HG03066 (cell line): ENCODE measurements at regions not wholly inside any gene's neighbourhood (a gene's known extent, or its start where the extent isn't known, plus 50 kb on each side); places are given as distances from the start of the nearest gene placed in this dataset.
"Not testable (repeated sequence)": the region's sequence is repeated elsewhere in the genome, so short reads cannot be mapped to it uniquely, and the experiment has no call there.

Source experiments
- ATAC-seq: cut with Tn5 transposase; IDR thresholded peaks from one replicate; pipeline ENCODE4 v1.9.1; 2021; ENCODE audit warnings: low read depth; ENCODE audit not compliant: unreplicated experiment

DNA sequence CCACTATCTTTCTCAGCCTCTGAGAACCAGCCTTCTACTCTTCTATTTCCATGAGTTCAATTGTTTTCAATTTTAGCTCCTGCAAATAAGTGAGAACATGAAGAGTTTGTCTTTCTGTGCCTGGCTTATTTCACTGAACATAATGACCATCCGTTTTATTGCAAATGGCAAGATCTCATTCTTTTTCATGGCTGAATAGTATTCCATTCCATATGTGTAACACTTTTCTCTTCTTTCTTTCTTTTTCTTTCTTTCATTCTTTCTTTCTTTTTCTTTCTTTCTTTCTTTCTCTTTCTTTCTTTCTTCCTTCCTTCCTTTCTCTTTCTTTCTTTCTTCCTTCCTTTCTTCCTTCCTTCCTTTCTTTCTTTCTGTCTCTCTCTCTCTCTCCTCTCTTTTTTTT, 228.7 kb downstream of the SHOX start:
- no peak for ATAC-seq

DNA sequence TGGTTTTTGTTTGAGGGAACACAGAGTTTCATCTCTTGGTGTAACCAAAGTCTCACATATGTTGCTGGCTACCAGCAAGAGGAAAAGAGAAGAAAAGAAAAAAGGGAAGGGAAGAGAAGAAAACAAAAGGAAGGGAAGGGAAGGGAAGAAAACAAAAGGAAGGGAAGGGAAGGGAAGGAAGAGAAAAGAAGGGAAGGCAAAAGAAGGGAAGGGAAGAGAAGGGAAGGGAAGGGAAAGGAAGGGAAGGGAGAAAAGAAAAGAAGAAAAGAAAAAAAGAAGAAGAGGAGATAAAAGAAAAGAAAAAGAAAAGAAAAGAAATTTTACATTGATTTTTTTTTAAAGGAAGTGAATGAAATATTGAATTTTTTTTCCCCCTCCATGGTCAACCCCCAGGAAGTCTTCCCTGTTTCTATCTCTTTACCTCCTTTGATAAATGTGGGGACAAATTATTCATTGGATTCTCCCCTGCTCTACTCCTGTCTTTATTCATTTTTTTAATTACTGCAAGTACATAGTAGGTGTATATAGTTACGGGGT, 228.0 kb downstream of the SHOX start:
- no peak for ATAC-seq

DNA sequence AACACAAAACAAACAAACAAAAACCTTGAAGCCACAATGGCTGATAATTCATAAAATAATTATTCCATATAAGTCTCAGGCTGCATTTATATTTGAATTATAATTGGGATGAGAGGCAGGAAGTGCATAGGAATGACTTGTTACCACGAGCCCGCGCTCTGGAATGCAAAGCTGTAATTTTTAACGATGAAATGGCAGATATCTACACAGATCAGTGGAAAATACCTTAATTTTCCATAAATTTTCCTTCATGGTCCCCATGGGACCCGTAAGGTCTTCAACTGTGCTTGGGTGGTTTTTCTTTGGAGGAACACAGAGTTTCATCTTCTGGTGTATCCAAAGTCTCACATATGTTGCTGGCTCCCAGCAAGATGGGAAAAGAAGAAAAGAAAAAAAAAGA, 226.8 kb downstream of the SHOX start:
- no peak for ATAC-seq

DNA sequence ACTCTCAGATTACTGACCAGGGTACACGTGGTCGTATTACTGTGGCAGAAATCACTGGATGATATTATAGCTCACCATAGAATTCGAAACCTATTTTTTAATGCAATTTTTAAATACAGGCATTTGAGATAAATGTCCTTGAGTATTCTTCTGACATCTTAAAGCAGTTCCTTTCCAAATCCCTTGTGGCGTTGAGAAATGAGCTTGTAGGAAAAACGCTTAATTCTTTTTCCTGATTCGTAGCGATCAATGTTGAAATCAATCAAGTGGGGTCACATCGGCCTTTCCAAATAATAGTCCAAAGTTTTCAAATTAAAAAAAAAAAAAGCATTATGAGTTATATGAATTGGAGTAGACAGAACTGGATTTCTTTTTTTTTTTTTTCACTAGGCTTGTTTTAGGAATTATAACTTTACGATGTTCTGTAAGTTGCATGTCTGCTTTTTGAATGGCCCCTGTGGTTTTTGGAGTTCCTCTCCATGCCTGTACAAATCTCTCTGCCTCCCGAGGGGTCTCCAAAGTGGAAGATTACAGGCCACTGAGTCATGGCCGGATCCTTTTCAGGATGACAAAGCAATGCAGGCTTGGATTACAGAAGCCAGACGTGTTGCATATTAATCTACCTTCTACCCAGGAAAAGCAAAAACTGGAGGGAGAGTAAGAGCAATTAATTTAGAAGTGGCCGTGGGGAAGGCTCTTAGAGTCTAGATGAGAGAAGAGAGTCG, 226.1 kb downstream of the SHOX start:
- no peak for ATAC-seq

DNA sequence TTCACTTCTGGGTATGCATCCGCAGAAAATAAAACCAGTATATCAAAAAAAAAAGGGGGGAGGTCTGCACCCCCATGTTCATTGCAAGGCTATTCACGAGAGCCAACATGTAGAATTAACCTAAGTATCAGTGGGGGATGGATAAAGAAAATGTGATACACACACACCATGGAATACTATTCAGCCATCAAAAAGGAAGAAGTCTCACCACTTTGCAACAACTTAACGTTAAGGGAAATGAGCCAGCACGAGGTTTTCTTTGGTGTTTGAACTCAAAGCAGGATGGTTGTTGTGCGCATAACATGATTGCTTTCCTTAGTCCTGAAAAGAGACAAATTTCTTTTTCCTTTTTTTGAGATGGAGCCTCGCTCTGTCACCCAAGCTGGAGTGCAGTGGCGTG, 222.7 kb downstream of the SHOX start:
- no peak for ATAC-seq

DNA sequence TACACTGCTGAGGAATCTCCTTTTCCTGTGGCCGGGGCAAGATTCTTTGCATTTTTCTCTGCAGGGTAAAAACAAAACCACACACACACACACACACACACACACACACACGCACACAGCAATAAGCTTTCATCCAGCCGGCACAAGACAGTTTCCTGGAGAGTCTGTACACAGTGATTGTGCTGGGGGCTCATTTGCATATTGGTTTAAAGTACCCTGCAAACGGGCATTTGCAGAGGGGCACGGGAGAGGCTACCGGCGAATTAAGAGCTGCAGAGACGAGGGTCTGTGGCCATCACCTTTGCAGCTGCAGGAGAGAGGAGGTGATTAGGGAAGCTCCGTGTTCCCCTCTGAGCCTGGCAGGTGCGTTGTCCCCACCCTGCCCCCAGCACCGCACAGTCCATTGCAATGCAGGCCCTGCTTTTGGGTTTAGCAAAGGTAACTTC, 219.9 kb downstream of the SHOX start:
- no peak for ATAC-seq

DNA sequence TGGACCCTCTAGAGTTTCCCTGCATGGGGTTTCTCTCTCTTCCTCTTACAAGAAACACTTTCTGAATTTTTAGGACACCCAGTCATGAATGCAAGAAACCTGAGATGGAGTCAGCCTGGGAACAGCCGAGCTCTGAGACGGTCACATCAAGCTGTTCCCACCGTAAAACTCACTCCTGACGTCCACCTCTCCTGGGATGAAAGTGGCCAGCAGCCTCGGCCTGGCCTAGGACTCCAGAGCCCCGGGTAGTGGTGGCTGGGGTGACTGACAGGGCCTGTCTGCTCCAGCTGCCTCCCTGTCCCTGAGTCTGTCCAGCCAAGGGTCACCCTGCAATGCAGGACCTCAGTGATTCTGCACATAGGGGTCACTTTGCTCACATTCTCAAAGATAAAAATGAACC, 217.8 kb downstream of the SHOX start:
- ATAC-seq: no peak

DNA sequence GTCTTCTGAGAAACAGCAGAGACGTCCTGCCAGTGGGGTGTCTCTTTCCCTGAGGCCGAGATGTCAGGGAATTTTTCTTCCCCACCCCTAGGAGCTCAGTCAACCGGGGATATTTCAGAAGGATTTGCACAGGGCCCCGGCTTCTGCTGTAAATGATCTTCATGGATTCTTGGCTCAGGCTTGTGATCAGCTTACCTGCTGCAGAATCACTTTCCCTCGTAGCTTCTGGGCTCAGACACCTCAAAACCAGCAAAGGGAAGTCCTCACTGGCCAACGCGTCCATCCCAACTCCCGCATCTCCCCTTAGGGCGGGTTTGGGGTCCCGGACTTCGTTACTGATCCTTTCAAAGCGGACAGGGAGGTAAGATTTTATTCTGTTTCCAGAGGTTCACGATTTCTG, 212.7 kb downstream of the SHOX start:
- no peak for ATAC-seq

DNA sequence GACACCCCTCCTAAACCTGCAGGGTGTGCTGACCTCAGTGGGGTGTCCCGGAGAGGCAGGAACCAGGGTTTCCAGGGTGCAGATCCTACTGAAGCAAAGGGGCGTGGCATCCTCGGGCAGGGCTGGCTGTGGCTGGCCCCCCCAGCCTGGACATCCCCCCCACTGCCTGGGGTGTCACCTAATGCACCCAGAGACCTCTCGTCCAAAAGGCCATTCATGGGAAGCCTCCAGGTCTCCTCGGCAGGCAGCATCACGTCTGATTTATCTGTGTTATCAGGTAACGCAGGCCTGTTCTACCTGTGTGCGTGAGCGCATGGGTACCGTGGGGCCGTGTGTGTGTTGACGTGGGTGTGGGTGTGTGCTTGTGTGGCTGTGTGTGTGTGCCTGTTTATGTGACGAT, 210.0 kb downstream of the SHOX start:
- ATAC-seq: no peak

DNA sequence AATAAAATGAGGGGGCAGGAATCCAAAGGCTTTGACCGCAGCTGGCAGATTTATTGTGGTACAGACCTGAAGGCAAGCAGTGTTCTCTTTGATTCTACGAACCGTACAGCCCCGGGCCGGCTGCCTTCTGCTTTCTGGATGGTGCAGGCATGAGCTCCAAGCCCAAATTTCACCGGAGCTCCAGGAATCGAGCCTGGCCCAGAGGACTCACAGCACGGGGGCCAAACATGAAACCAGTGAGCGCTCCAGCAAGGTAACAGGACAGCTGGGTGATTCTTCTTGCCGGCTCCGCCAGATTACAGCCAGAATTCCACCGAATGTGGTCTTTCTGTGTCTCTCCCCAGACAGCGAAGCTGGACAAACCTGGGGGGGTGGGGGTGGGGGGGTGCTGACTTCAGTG, 208.1 kb downstream of the SHOX start:
- not testable (repeated sequence) for ATAC-seq

DNA sequence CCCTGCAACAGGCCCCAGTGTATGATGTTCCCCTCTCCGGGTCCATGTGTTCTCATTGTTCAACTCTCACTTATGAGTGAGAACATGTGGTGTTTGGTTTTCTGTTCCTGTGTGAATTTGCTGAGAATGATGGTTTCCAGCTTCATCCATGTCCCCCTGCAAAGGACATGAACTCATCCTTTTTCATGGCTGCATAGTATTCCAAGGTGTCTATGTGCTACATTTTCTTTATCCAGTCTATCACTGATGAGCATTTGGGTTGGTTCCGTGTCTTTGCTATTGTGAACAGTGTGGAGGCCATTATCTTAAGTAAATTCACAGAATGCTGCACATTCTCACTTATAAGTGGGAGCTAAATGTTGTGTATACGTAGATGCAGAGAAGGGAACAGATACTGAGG, 205.3 kb downstream of the SHOX start:
- not testable (repeated sequence) for ATAC-seq

DNA sequence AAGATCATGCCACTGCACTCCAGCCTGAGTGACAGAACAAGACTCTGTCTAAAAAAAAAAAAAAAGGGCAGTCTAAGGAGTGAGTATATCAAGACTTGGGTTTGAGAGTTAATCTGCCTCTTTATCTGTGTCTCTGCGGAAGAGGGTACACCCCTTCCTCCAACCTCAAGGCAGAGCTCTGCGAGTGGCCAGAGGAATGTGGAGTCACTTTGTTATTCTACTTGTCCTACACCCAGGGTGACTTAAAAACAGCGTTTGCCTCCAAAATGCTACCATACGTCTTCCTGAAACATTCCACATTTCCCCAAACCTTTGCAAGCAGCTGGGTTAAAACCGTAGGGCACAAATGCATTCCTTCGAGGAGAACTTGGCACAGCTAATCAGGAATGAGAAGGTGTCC, 199.9 kb downstream of the SHOX start:
- ATAC-seq: no peak

DNA sequence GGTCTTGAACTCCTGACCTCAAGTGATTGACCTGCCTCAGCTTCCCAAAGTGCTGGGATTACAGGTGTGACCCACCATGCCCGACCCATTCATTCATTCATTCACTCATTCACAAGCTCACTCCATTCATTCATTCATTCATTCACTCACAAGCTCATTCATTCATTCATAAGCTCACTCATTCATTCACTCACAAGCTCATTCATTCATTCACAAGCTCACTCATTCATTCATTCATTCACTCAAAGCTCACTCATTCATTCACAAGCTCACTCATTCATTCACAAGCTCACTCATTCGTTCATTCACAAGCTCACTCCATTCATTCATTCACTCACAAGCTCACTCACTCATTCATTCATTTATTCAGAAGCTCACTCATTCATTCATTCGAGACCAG, 198.6 kb downstream of the SHOX start:
- ATAC-seq: no peak

DNA sequence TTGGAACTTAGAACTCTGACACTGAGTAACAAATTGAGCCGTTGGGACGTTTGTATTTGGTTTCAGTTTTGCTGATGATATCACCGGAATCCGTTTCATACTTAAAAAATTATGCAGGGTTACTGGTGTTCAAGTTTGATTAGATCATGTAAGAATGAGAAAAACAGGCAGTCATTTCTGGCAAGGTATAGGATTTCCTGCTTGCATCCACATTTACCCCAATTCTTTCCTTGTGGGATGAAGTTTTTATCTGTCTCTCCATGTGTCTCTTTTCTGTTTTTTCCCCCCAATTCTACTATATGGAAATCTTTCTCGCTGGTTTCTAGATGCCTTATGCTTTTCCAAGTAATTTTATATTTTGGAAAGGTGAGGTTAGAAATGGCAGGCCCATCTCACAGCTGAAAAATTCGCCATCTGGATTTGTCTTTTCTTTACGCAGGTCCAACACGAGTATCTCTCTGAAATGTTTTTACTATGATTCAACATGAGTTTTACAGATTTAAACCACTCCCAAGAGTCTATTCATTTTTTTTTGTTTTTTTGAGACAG, 197.9 kb downstream of the SHOX start:
- no peak for ATAC-seq

DNA sequence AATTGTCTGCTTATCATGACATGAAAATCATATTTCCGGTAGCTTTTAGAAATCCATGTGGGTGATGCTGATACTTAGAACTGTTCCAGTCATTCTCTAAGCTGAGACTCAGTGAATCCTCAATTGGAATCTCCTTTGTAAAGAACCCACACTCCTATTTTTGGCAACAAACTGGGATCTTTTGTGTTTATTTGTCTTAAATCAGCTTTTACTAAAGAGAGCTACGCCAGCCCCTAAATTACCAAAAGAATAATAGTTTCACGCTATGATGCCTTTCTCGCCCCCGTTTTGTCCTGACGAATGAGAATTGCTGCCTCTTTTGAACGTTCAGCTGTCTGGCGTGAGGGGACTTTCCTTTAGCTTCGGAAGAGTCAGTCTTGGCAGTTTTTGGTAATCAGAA, 195.9 kb downstream of the SHOX start:
- no peak for ATAC-seq

DNA sequence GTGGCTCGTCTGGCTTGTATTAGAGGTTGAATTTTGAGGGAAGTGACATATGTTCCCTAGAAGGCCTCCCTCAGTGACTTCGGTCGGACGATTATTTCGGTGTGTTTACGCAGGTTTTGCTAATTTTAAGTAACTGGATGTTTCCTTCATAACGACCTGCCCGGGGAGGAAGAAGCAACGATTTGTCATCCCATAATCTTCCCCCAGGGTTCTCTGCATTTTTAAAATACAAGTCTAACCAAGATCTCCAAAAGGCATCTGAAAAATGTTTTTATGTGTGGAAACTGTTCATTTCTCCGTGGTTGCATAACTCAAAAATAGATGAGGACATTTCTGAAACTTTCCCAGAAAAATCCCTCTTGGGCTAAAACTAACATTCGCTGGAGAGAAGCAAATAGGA, 195.4 kb downstream of the SHOX start:
- ATAC-seq: no peak

DNA sequence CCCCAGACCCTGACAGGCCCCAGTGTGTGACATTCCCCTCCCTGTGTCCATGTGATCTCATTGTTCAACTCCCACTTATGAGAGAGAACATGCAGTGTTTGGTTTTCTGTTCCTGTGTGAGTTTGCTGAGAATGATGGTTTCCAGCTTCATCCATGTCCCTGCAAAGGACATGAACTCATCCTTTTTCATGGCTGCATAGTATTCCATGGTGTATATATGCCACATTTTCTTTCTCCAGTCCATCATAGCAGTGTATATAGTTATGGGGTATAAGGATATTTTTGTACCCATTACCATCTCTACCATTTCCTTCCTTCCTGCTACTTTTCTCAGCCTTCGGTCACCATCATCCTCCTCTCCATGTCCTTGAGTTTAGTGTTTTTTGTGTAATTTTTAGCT, 192.5 kb downstream of the SHOX start:
- not testable (repeated sequence) for ATAC-seq

DNA sequence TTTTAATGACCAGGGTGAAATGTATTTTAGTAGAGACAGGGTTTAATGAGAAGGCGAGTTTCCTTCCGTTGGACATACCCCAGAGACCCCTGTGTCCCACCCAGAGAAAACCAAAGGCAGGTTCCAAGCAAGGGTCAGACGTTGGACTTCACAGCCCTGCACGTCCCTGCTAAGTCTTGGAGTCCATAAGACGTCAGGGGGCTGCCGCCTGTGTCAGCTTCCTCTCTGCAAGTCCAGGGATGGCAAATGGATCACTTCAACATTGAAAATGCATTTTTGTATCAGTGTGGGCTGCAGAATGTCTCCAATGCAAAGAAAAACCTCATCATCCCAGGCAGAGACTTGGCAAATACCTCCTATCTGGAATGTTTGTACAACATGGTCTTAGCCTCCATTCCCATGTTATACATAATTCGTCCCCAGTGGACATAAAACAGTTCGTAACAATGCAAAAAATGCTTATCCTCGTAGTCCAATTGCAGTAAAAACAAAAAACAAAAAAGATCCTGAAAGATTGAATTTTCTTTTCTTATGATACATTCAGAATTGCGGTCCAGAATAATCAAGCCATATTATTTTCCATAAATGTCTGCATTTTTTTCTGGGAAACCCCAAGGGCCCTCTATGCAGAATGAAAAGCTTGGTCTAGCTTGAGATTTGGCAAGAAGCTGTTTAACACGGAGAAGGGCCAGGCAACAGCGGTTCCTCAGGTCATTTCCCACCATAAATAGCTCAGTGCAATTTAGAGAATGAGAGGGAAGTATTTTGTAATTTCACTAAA, 190.9 kb downstream of the SHOX start:
- no peak for ATAC-seq

DNA sequence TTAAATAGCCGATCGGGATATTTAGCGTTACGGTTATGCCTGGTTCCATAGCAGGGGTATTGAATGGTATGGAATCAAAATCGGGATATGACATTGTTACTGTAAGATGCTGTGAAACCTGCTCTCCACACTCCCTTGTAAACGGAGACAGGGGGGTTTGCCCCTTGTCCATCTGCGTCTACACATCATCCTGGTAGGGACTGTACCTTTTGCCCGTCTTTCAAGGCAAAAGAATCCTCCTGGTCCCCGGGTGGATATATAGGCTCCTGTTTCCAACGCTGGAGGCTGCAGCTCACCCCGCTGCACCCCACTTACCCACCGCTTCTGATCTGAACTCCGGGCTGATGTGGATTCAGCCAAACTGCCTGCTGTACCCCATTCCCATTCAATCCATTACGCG, 189.1 kb downstream of the SHOX start:
- no peak for ATAC-seq

DNA sequence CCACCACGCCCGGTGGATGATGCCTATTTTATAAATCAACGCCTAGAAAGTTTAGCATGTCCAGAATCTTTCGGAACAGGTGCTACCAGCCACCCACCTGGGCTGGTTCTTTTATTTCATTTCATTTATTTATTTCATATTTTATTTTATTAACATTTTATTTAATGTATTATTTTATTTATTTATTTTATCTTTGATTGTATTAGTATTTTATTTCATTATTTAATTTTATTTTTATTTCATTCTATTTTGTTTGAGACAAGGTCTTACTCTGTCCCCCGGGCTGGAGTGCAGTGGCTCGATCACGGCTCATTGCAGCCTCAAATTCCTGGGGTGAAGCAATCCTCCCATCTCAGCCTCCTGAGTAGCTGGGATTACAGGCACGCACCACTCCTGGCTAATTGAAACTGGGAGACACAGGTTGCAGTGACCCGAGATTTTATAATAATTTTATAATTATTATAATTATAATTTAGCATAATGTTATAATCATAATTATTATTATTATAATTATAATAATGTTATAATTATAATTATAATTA, 187.2 kb downstream of the SHOX start:
- ATAC-seq: no peak

DNA sequence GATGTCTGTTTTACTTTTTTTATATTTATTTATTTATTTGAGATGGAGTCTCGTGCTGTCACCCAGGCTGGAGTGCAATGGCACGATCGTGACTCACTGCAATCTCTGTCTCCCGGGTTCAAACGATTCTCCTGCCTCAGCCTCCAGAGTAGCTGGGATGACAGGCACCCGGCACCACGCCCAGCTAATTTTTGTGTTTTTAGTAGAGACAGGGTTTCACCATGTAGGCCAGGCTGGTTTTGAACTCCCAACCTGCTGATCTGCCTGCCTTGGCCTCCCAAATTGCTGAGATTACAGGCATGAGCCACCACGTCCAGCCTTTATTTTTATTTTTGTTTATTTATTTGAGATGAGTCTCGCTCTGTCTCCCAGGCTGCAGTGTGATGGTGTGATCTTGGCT, 186.6 kb downstream of the SHOX start:
- ATAC-seq: not testable (repeated sequence)
